CD14-positive monocyte (primary cell): ENCODE measurements at regions not wholly inside any gene's neighbourhood (a gene's known extent, or its start where the extent isn't known, plus 50 kb on each side); places are given as distances from the start of the nearest gene placed in this dataset.

Source experiments
- DNase-seq, 3 donors: peaks; one replicate each; pipeline ENCODE4 v3.0.0-alpha.2; 2011 to 2022
- H2AFZ ChIP-seq: 2 replicates; pipeline ENCODE4 v1.6.0; 2012; ENCODE audit warnings: mild to moderate bottlenecking, low read depth, low read length, inconsistent platforms; ENCODE audit not compliant: insufficient read depth, poor library complexity, severe bottlenecking
- H3K27ac ChIP-seq, 2 donors: 1 replicate in 1 of 2; 2 replicates in 1 of 2; pipeline ENCODE4 v1.5.1; 2012 to 2013; ENCODE audit warnings: low read length in 2 of 2, control low read depth in 1 of 2, inconsistent platforms in 1 of 2, low read depth in 1 of 2, mild to moderate bottlenecking in 1 of 2
- H3K27me3 ChIP-seq, 2 donors: one replicate each; pipeline versions ENCODE4 v1.6.0 to v1.6.1; 2011 to 2013; ENCODE audit warnings: low read length in 2 of 2; ENCODE audit not compliant: control insufficient read depth in 2 of 2, insufficient read depth in 2 of 2
- H3K36me3 ChIP-seq, 2 donors: replicated peaks in 1 of 2; 1 replicate in 1 of 2; 2 replicates in 1 of 2; pipeline versions ENCODE4 v1.5.1 to v1.6.1; 2012 to 2013; ENCODE audit warnings: low read length in 2 of 2, control low read depth in 1 of 2, inconsistent platforms in 1 of 2, mild to moderate bottlenecking in 1 of 2; ENCODE audit not compliant: insufficient read depth in 2 of 2, control insufficient read depth in 1 of 2
- H3K4me1 ChIP-seq, 2 donors: 1 replicate in 1 of 2; 2 replicates in 1 of 2; pipeline versions ENCODE4 v1.5.1 to v1.6.1; 2012 to 2013; ENCODE audit warnings: low read length in 2 of 2, control low read depth in 1 of 2, inconsistent platforms in 1 of 2, mild to moderate bottlenecking in 1 of 2, moderate library complexity in 1 of 2; ENCODE audit not compliant: insufficient read depth in 2 of 2, control insufficient read depth in 1 of 2
- H3K4me2 ChIP-seq: replicated peaks from 2 replicates; pipeline ENCODE3; 2012; ENCODE audit warnings: low read length, moderate library complexity, mild to moderate bottlenecking; ENCODE audit not compliant: poor library complexity, severe bottlenecking; ENCODE audit errors: extremely low read depth
- H3K4me3 ChIP-seq, 3 experiments: fragments of 200-600 bp in 1 of 3; sonication (generic) in 1 of 3; replicated peaks in 1 of 3; 1 replicate in 2 of 3; 2 replicates in 1 of 3; pipeline ENCODE4 v1.5.1; 2011 to 2013; ENCODE audit warnings: low read length in 3 of 3, mild to moderate bottlenecking in 3 of 3, control low read depth in 2 of 3, low read depth in 2 of 3, inconsistent platforms in 1 of 3, moderate library complexity in 1 of 3
- H3K79me2 ChIP-seq: 2 replicates; pipeline ENCODE4 v1.6.0; 2012; ENCODE audit warnings: mild to moderate bottlenecking, control low read depth, inconsistent platforms, low read length, moderate library complexity; ENCODE audit not compliant: insufficient read depth
- H3K9ac ChIP-seq: 2 replicates; pipeline ENCODE4 v1.6.0; 2017; ENCODE audit warnings: low read length, mild to moderate bottlenecking; ENCODE audit not compliant: insufficient read depth, poor library complexity, severe bottlenecking
- H3K9me3 ChIP-seq, 2 donors: replicated peaks in 1 of 2; 1 replicate in 1 of 2; 2 replicates in 1 of 2; pipeline versions ENCODE4 v1.5.1 to v1.6.1; 2012 to 2013; ENCODE audit warnings: low read length in 2 of 2, control low read depth in 1 of 2; ENCODE audit not compliant: control insufficient read depth in 1 of 2, insufficient read depth in 1 of 2
- H4K20me1 ChIP-seq: 2 replicates; pipeline ENCODE4 v1.6.0; 2012; ENCODE audit warnings: mild to moderate bottlenecking, low read length, control low read depth, moderate library complexity; ENCODE audit not compliant: insufficient read depth
- H3K27ac Mint-ChIP-seq, 7 donors: one replicate each; pipeline ENCODE4 v1.8.0; 2020; ENCODE audit warnings: mild to moderate bottlenecking in 7 of 7, mixed read lengths in 7 of 7, moderate library complexity in 6 of 7, inconsistent platforms in 2 of 7
- H3K27me3 Mint-ChIP-seq, 3 donors: one replicate each; pipeline ENCODE4 v1.8.0; 2021 to 2022; ENCODE audit warnings: low read depth in 3 of 3, mild to moderate bottlenecking in 3 of 3, mixed read lengths in 3 of 3, moderate library complexity in 3 of 3, inconsistent platforms in 1 of 3
- H3K36me3 Mint-ChIP-seq, 2 donors: one replicate each; pipeline ENCODE4 v1.8.0; 2020; ENCODE audit warnings: mixed read lengths in 2 of 2, inconsistent platforms in 1 of 2, mild to moderate bottlenecking in 1 of 2
- H3K4me1 Mint-ChIP-seq: one replicate; pipeline ENCODE4 v1.8.0; 2020; ENCODE audit warnings: mild to moderate bottlenecking, mixed read lengths
- H3K4me3 Mint-ChIP-seq, 2 donors: one replicate each; pipeline ENCODE4 v1.8.0; 2020; ENCODE audit warnings: mild to moderate bottlenecking in 2 of 2, mixed read lengths in 2 of 2, moderate library complexity in 1 of 2
- H3K9me3 Mint-ChIP-seq, 7 donors: one replicate each; pipeline ENCODE4 v1.8.0; 2020 to 2022; ENCODE audit warnings: mixed read lengths in 7 of 7, mild to moderate bottlenecking in 6 of 7, moderate library complexity in 6 of 7, inconsistent platforms in 2 of 7
- CTCF ChIP-seq: fragments of 200-600 bp; IDR thresholded peaks from one replicate; pipeline ENCODE4 v1.8.0; 2022; ENCODE audit warnings: antibody characterized with exemption, mild to moderate bottlenecking
- WGBS: methylation state at CpG from one replicate; pipeline ENCODE4 v1.1.5; 2013; ENCODE audit warnings: missing lambda C conversion rate; ENCODE audit not compliant: insufficient coverage; 5-methylcytosine and 5-hydroxymethylcytosine counted together
- intact Hi-C, 2 donors: fragments of 100-400 bp; cut with micrococcal nuclease; formaldehyde crosslinking; loops; one replicate each; pipeline versions ENCODE4 v1.15.0 to v1.15.1; 2023

GRCh38 chr20:51138576-51138975 is 115.7 kb upstream of the KCNG1 start:
- no peak overlapping the region for H3K4me2 ChIP-seq

DNA sequence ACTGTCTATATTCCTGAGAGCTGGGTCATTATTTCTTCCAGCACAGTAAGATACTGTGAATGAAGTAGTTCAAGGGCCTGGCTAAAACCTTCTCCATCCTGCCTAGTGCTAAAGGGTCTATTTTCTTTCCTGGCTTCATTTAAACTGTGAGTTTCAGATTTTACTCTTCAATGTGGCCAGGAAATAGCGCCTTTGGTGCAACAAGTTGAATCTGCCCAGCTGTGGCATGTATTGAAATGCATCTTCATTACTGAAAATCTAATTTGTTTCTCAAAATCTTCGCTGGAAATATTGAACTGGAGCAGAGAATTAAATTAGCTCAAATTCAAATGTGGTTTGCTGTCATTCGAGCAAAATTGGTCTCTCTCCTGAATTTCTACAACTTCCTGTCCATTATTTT is 114.6 kb upstream of the KCNG1 start:
- Histone ChIP-seq H3K4me3 (no peak overlapping the region), H3K4me2 (no peak overlapping the region), H3K4me1 (no peaks in the 10 kb centered on the region), H4K20me1 (no peaks in the 10 kb centered on the region), H3K79me2 (no peaks in the 10 kb centered on the region), H3K27ac (no peak overlapping the region), H2AFZ (no peak overlapping the region), H3K36me3 (no peaks in the 10 kb centered on the region), H3K27me3 (no peaks in the 10 kb centered on the region), H3K9me3 (no peaks in the 10 kb centered on the region), H3K9ac (no peak overlapping the region)
- TF ChIP-seq CTCF = no peak
- no peak for DNase-seq
- Mint-ChIP-seq H3K4me3 (no peak overlapping the region), H3K9me3 (no peaks in the 10 kb centered on the region), H3K27ac (no peak overlapping the region), H3K4me1 (no peaks in the 10 kb centered on the region), H3K27me3 (peaks cover 0 to 6% (median 4%) of the 10 kb centered on the region in 3 donors), H3K36me3 (no peaks in the 10 kb centered on the region)
- intact Hi-C loops = no loop called here
- no CpG with 5 or more reads among the region's 3 CpGs for WGBS

More at GRCh38 chr20:51138576-51138975, 115.7 kb upstream of the KCNG1 start:
- Mint-ChIP-seq H3K9me3 (peaks cover 0 to 2% (median 0%) of the 10 kb centered on the region in 7 donors), H3K36me3 (no peaks in the 10 kb centered on the region), H3K27me3 (peaks cover 2 to 8% (median 3%) of the 10 kb centered on the region in 3 donors), H3K27ac (peak overlapping the region in 1 of 7 donors; percentile 42), H3K4me3 (no peak overlapping the region), H3K4me1 (no peaks in the 10 kb centered on the region)
- no peak overlapping the region for H3K4me3 ChIP-seq
- no peak overlapping the region for H3K27ac ChIP-seq
- 76% methylated on average over 2 of the region's 4 CpGs for WGBS
- no peak for DNase-seq
- no peak for TF ChIP-seq CTCF
- no peaks in the 10 kb centered on the region for H3K9me3 ChIP-seq
- H3K27me3 ChIP-seq = no peaks in the 10 kb centered on the region
- H2AFZ ChIP-seq = no peak overlapping the region
- no peaks in the 10 kb centered on the region for H3K79me2 ChIP-seq
- no peaks in the 10 kb centered on the region for H3K36me3 ChIP-seq
- no peaks in the 10 kb centered on the region for H4K20me1 ChIP-seq
- no peak overlapping the region for H3K9ac ChIP-seq
- no peaks in the 10 kb centered on the region for H3K4me1 ChIP-seq
- intact Hi-C loops = no loop called here
